ENCODE measurements at regions not wholly inside any gene's neighbourhood (a gene's known extent, or its start where the extent isn't known, plus 50 kb on each side); places are given as distances from the start of the nearest gene placed in this dataset.
"Not testable (repeated sequence)": the region's sequence is repeated elsewhere in the genome, so short reads cannot be mapped to it uniquely, and the experiment has no call there.

GRCh38 chr13:53276265-53276664 lies 247.7 kb downstream of the OLFM4 start:
- no peak for DNase-seq (ENCODE audit: low read depth)

- DNase-seq (ENCODE audit: low read depth): no peak
These were observed 253.1 kb downstream of the OLFM4 start for GRCh38 chr13:53281677-53282076.

GRCh38 chr13:53285896-53286430 lies 257.4 kb downstream of the OLFM4 start:
- no peak for DNase-seq (ENCODE audit: low read depth)

GRCh38 chr13:53298396-53298795 lies 269.8 kb downstream of the OLFM4 start:
- no peak for DNase-seq (ENCODE audit: low read depth)

GRCh38 chr13:53301449-53301848 lies 272.8 kb downstream of the OLFM4 start:
- no peak for DNase-seq (ENCODE audit: low read depth)

- DNase-seq (ENCODE audit: low read depth): not testable (repeated sequence)
These were observed 276.8 kb downstream of the OLFM4 start for GRCh38 chr13:53305419-53305818.

GRCh38 chr13:53310786-53311185 lies 282.2 kb downstream of the OLFM4 start:
- DNase-seq (ENCODE audit: low read depth): no peak

GRCh38 chr13:53311561-53311960 lies 282.9 kb downstream of the OLFM4 start:
- no peak for DNase-seq (ENCODE audit: low read depth)

- DNase-seq (ENCODE audit: low read depth): no peak
These were observed 292.7 kb downstream of the OLFM4 start for GRCh38 chr13:53321296-53321801.

- DNase-seq (ENCODE audit: low read depth): no peak
These were observed 296.0 kb downstream of the OLFM4 start for GRCh38 chr13:53324656-53325055.

GRCh38 chr13:53326716-53327115 lies 298.1 kb downstream of the OLFM4 start:
- DNase-seq (ENCODE audit: low read depth): no peak

- no peak for DNase-seq (ENCODE audit: low read depth)
These were observed 299.2 kb downstream of the OLFM4 start for GRCh38 chr13:53327680-53328315.

- no peak for DNase-seq (ENCODE audit: low read depth)
These were observed 308.0 kb downstream of the OLFM4 start for GRCh38 chr13:53336441-53337160.

- no peak for DNase-seq (ENCODE audit: low read depth)
These were observed 310.1 kb downstream of the OLFM4 start for GRCh38 chr13:53338760-53339159.

GRCh38 chr13:53340505-53341143 lies 312.0 kb downstream of the OLFM4 start:
- DNase-seq (ENCODE audit: low read depth): no peak

- DNase-seq (ENCODE audit: low read depth): no peak
These were observed 312.5 kb downstream of the OLFM4 start for GRCh38 chr13:53341144-53341510.

- DNase-seq (ENCODE audit: low read depth): no peak
These were observed 314.2 kb downstream of the OLFM4 start for GRCh38 chr13:53342623-53343360.

- no peak for DNase-seq (ENCODE audit: low read depth)
These were observed 314.7 kb downstream of the OLFM4 start for GRCh38 chr13:53343361-53343744.

- DNase-seq (ENCODE audit: low read depth): no peak
These were observed 322.4 kb downstream of the OLFM4 start for GRCh38 chr13:53351021-53351420.

- DNase-seq (ENCODE audit: low read depth): no peak
These were observed 329.0 kb downstream of the OLFM4 start for GRCh38 chr13:53357582-53357981.

- no peak for DNase-seq (ENCODE audit: low read depth)
These were observed 340.3 kb downstream of the OLFM4 start for GRCh38 chr13:53368948-53369347.

- no peak for DNase-seq (ENCODE audit: low read depth)
These were observed 350.9 kb downstream of the OLFM4 start for GRCh38 chr13:53379485-53379884.
